Liver (tissue), 8 donors: ENCODE measurements at regions not wholly inside any gene's neighbourhood (a gene's known extent, or its start where the extent isn't known, plus 50 kb on each side); places are given as distances from the start of the nearest gene placed in this dataset.
"Not testable (repeated sequence)": the region's sequence is repeated elsewhere in the genome, so short reads cannot be mapped to it uniquely, and the experiment has no call there.

Experiments used
- DNase-seq: peaks from one replicate; pipeline ENCODE4 v3.0.0-alpha.2; 2017; ENCODE audit warnings: low spot score
- H3K27ac ChIP-seq, 2 donors: one replicate each; pipeline ENCODE4 v1.7.0; 2013; ENCODE audit warnings: inconsistent platforms in 2 of 2, low read length in 2 of 2, control low read depth in 1 of 2, low read depth in 1 of 2, mild to moderate bottlenecking in 1 of 2
- H3K27me3 ChIP-seq, 4 donors: one replicate each; pipeline versions ENCODE4 v1.6.1 to v1.7.0; 2013; ENCODE audit warnings: low read length in 3 of 4, inconsistent platforms in 1 of 4, mild to moderate bottlenecking in 1 of 4, moderate library complexity in 1 of 4; ENCODE audit not compliant: control insufficient read depth in 4 of 4, insufficient read depth in 4 of 4
- H3K36me3 ChIP-seq, 4 donors: one replicate each; pipeline versions ENCODE4 v1.6.1 to v1.7.0; 2013; ENCODE audit warnings: low read length in 3 of 4, mild to moderate bottlenecking in 3 of 4, low read depth in 1 of 4, moderate library complexity in 1 of 4; ENCODE audit not compliant: control insufficient read depth in 4 of 4, insufficient read depth in 3 of 4
- H3K4me1 ChIP-seq, 4 donors: one replicate each; pipeline versions ENCODE4 v1.6.1 to v1.7.0; 2013; ENCODE audit warnings: low read length in 3 of 4, mild to moderate bottlenecking in 3 of 4, moderate library complexity in 1 of 4; ENCODE audit not compliant: control insufficient read depth in 4 of 4, insufficient read depth in 4 of 4
- H3K4me3 ChIP-seq, 3 donors: one replicate each; pipeline versions ENCODE4 v1.6.1 to v1.7.0; 2013; ENCODE audit warnings: low read length in 3 of 3, control low read depth in 1 of 3, low read depth in 1 of 3, mild to moderate bottlenecking in 1 of 3
- H3K9ac ChIP-seq, 2 donors: one replicate each; pipeline ENCODE4 v1.7.0; 2013; ENCODE audit warnings: low read length in 2 of 2, mild to moderate bottlenecking in 2 of 2, moderate library complexity in 2 of 2, control low read depth in 1 of 2, low read depth in 1 of 2
- H3K9me3 ChIP-seq, 4 donors: one replicate each; pipeline versions ENCODE4 v1.6.1 to v1.7.0; 2013; ENCODE audit warnings: low read length in 3 of 4; ENCODE audit not compliant: control insufficient read depth in 4 of 4
- CTCF ChIP-seq: fragments of 150-350 bp; IDR thresholded peaks from 2 replicates; pipeline ENCODE4 v1.5.1; 2017; ENCODE audit warnings: improper control_type of control experiment, low read depth, low read length; ENCODE audit not compliant: missing input control
- FOXA1 ChIP-seq: IDR thresholded peaks from 2 replicates; pipeline ENCODE4 v1.6.1; 2016; ENCODE audit warnings: antibody characterized with exemption
- FOXA2 ChIP-seq: IDR thresholded peaks from 2 replicates; pipeline ENCODE4 v1.6.1; 2016; ENCODE audit warnings: antibody characterized with exemption
- GABPA ChIP-seq, 2 donors: IDR thresholded peaks in 1 of 2; conservative IDR thresholded peaks in 1 of 2; 2 replicates each; pipeline ENCODE4 v1.6.1; 2016; ENCODE audit warnings: antibody characterized with exemption in 2 of 2, mild to moderate bottlenecking in 1 of 2, moderate library complexity in 1 of 2
- JUND ChIP-seq, 2 donors: IDR thresholded peaks; 2 replicates each; pipeline ENCODE4 v1.6.1; 2016; ENCODE audit warnings: antibody characterized with exemption in 2 of 2
- MAX ChIP-seq: IDR thresholded peaks from 2 replicates; pipeline ENCODE4 v1.6.1; 2016; ENCODE audit warnings: antibody characterized with exemption
- NR2F2 ChIP-seq: IDR thresholded peaks from 2 replicates; pipeline ENCODE4 v1.6.1; 2016; ENCODE audit warnings: antibody characterized with exemption
- RAD21 ChIP-seq, 2 donors: IDR thresholded peaks; 2 replicates each; pipeline ENCODE4 v1.6.1; 2016; ENCODE audit warnings: antibody characterized with exemption in 2 of 2, mild to moderate bottlenecking in 2 of 2
- RXRA ChIP-seq, 2 donors: IDR thresholded peaks; 2 replicates each; pipeline ENCODE4 v1.6.1; 2017 to 2018; ENCODE audit warnings: antibody characterized with exemption in 2 of 2, mild to moderate bottlenecking in 1 of 2
- SP1 ChIP-seq: IDR thresholded peaks from 2 replicates; pipeline ENCODE4 v1.6.1; 2018; ENCODE audit warnings: antibody characterized with exemption, mild to moderate bottlenecking
- TAF1 ChIP-seq: conservative IDR thresholded peaks from 2 replicates; pipeline ENCODE4 v1.6.1; 2016; ENCODE audit warnings: antibody characterized with exemption, mild to moderate bottlenecking
- WGBS: extraction: QIAGEN DNeasy Blood & Tissue Kit; methylation state at CpG from one replicate; pipeline ENCODE4 v1.1.7; 2013; 5-methylcytosine and 5-hydroxymethylcytosine counted together
- TF ChIP-seq, protein P1 (sequence below): IDR thresholded peaks from 2 replicates; pipeline ENCODE4 v1.6.1; 2016; ENCODE audit warnings: antibody characterized with exemption
- TF ChIP-seq, protein P2 (sequence below): IDR thresholded peaks from 2 replicates; pipeline ENCODE4 v1.6.1; 2016; ENCODE audit warnings: antibody characterized with exemption, mild to moderate bottlenecking
- donor health status: healthy.
- donor health status: healthy.
- donor health status: healthy.
- donor health status: healthy.
- donor health status: healthy.

- no peaks in the 10 kb centered on the region for H3K4me1 ChIP-seq
- H3K4me3 ChIP-seq: no peak overlapping the region
- WGBS: 72% methylated on average over 2 of the region's 2 CpGs
- H3K27ac ChIP-seq: no peak overlapping the region
- H3K9ac ChIP-seq: no peak overlapping the region
- H3K36me3 ChIP-seq: no peaks in the 10 kb centered on the region
- DNase-seq: no peak
- TF ChIP-seq NR2F2 (no peak), TAF1 (no peak), MAX (no peak), GABPA (IDR thresholded peaks at IDR 0.05 in 1 of 2, conservative IDR thresholded peaks at IDR 0.05 in 1 of 2) (no peak), JUND (IDR thresholded peaks at IDR 0.05) (no peak), RAD21 (IDR thresholded peaks at IDR 0.05) (no peak), FOXA1 (no peak), CTCF (no peak), SP1 (no peak), FOXA2 (no peak), RXRA (IDR thresholded peaks at IDR 0.05) (no peak)
- TF ChIP-seq, protein P1, sequence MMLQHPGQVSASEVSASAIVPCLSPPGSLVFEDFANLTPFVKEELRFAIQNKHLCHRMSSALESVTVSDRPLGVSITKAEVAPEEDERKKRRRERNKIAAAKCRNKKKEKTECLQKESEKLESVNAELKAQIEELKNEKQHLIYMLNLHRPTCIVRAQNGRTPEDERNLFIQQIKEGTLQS: no peak
- TF ChIP-seq, protein P2, sequence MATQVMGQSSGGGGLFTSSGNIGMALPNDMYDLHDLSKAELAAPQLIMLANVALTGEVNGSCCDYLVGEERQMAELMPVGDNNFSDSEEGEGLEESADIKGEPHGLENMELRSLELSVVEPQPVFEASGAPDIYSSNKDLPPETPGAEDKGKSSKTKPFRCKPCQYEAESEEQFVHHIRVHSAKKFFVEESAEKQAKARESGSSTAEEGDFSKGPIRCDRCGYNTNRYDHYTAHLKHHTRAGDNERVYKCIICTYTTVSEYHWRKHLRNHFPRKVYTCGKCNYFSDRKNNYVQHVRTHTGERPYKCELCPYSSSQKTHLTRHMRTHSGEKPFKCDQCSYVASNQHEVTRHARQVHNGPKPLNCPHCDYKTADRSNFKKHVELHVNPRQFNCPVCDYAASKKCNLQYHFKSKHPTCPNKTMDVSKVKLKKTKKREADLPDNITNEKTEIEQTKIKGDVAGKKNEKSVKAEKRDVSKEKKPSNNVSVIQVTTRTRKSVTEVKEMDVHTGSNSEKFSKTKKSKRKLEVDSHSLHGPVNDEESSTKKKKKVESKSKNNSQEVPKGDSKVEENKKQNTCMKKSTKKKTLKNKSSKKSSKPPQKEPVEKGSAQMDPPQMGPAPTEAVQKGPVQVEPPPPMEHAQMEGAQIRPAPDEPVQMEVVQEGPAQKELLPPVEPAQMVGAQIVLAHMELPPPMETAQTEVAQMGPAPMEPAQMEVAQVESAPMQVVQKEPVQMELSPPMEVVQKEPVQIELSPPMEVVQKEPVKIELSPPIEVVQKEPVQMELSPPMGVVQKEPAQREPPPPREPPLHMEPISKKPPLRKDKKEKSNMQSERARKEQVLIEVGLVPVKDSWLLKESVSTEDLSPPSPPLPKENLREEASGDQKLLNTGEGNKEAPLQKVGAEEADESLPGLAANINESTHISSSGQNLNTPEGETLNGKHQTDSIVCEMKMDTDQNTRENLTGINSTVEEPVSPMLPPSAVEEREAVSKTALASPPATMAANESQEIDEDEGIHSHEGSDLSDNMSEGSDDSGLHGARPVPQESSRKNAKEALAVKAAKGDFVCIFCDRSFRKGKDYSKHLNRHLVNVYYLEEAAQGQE: no peak
- peaks cover 0 to 5% (median 0%) of the 10 kb centered on the region in 4 donors for H3K9me3 ChIP-seq
- no peaks in the 10 kb centered on the region for H3K27me3 ChIP-seq
Measured at GRCh38 chr1:108357802-108358201, 92.3 kb upstream of the NBPF6 start.

GRCh38 chr1:108380059-108380832 lies 69.9 kb upstream of the NBPF6 start:
- not testable (repeated sequence) for H3K27ac ChIP-seq, H3K27me3 ChIP-seq, H3K36me3 ChIP-seq, H3K9ac ChIP-seq, H3K4me1 ChIP-seq, DNase-seq, H3K4me3 ChIP-seq, H3K9me3 ChIP-seq
- WGBS: no CpG with 5 or more reads among the region's 3 CpGs
